Brain microvascular endothelial cell (primary cell): ENCODE measurements at regions not wholly inside any gene's neighbourhood (a gene's known extent, or its start where the extent isn't known, plus 50 kb on each side); places are given as distances from the start of the nearest gene placed in this dataset.

Experiments
- DNase-seq: peaks from one replicate; pipeline ENCODE4 v3.0.0-alpha.2; 2020
- H3K27ac ChIP-seq: fragments of 250-450 bp; sonication (Bioruptor Pico); 2 replicates; pipeline ENCODE4 v1.5.1; 2020; ENCODE audit warnings: mild to moderate bottlenecking, moderate library complexity
- H3K27me3 ChIP-seq: fragments of 250-450 bp; sonication (Bioruptor Pico); replicated peaks from 2 replicates; pipeline ENCODE4 v1.5.1; 2020; ENCODE audit warnings: mild to moderate bottlenecking
- H3K36me3 ChIP-seq: fragments of 250-450 bp; sonication (Bioruptor Pico); replicated peaks from 2 replicates; pipeline ENCODE4 v1.5.1; 2020; ENCODE audit warnings: mild to moderate bottlenecking
- H3K4me3 ChIP-seq: 2 replicates; pipeline ENCODE4 v1.5.1; 2011; ENCODE audit warnings: low read depth, mild to moderate bottlenecking, control low read depth, low read length, moderate library complexity
- in situ Hi-C: cut with HindIII; loops from 2 replicates; pipeline ENCODE4 v1.10.0; 2017; ENCODE audit warnings: low sequenced_read_pairs, low pct_ligation_motif_present
- TF ChIP-seq, protein P1 (sequence below): IDR thresholded peaks from 2 replicates; pipeline ENCODE4 v1.5.1; 2011; ENCODE audit warnings: low read depth, mild to moderate bottlenecking, moderate library complexity, low read length, control low read depth, inconsistent platforms; ENCODE audit errors: missing control alignments

DNA sequence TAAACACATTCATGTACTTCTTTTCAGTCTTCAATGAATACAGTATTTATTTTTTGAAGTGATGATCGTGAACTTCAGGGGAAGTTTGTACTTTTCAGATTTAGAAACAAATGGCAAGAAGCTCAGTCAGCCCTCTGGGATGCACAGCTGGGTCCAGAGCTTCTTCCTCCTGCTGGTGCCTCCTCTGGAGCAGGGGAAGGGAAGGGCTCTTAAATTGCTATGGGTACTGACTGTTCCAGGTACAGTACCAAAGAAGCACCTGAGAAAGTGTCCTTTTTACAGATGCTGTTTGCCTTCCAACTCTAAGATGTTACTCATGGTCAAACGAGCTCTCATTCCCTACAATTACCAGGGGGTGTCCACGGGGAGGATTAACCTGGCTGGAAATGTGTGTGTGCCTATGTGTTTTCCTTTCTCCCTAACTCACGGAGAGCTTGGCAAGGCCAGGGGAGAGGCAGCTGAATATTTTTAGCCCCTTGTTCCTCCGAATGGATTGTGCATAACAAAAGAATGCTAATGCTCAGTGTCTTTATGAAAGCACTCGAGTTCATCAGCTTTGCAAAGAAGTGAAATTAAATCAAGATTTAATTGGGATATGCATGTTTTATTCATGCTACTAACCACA is 313.7 kb upstream of the CADM1 start:
- Histone ChIP-seq H3K27me3 (no peaks in the 10 kb centered on the region), H3K4me3 (no peak overlapping the region), H3K36me3 (no peaks in the 10 kb centered on the region), H3K27ac (no peak overlapping the region)
- in situ Hi-C loops = no loop called here
- TF ChIP-seq, protein P1, sequence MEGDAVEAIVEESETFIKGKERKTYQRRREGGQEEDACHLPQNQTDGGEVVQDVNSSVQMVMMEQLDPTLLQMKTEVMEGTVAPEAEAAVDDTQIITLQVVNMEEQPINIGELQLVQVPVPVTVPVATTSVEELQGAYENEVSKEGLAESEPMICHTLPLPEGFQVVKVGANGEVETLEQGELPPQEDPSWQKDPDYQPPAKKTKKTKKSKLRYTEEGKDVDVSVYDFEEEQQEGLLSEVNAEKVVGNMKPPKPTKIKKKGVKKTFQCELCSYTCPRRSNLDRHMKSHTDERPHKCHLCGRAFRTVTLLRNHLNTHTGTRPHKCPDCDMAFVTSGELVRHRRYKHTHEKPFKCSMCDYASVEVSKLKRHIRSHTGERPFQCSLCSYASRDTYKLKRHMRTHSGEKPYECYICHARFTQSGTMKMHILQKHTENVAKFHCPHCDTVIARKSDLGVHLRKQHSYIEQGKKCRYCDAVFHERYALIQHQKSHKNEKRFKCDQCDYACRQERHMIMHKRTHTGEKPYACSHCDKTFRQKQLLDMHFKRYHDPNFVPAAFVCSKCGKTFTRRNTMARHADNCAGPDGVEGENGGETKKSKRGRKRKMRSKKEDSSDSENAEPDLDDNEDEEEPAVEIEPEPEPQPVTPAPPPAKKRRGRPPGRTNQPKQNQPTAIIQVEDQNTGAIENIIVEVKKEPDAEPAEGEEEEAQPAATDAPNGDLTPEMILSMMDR = no peak
- DNase-seq = no peak

DNA sequence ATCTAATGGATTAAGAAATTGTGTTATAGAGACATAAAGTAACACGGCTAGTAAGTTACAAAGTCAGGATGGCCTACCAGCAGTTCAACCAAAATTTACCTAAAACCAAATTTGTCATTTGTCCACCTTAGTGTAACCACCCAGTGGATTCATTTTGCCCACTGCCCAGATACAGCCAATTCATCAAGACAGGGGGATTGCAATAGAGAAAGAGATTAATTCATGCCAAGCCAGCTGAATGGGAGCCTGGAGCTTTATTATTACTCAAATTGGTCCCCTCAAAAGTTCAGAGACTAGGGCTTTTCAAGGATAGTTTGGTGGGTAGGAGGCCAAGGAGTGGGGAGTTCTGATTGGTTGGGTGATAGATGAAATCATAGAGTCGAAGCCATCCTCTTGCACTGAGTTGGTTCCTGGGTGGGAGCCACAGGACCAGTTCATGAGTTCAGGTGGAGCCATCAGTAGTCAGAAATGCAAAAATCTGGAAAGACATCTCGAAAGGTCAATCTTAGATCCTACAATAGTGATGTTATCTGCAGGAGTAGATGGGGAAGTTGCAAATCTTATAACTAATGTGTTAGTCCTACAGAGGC is 304.2 kb upstream of the CADM1 start:
- TF ChIP-seq, protein P1 = no peak
- no peaks in the 10 kb centered on the region for H3K36me3 ChIP-seq
- no peak for DNase-seq
- no peak overlapping the region for H3K27ac ChIP-seq
- in situ Hi-C loops = no loop called here
- no peaks in the 10 kb centered on the region for H3K27me3 ChIP-seq
- H3K4me3 ChIP-seq = no peak overlapping the region

DNA sequence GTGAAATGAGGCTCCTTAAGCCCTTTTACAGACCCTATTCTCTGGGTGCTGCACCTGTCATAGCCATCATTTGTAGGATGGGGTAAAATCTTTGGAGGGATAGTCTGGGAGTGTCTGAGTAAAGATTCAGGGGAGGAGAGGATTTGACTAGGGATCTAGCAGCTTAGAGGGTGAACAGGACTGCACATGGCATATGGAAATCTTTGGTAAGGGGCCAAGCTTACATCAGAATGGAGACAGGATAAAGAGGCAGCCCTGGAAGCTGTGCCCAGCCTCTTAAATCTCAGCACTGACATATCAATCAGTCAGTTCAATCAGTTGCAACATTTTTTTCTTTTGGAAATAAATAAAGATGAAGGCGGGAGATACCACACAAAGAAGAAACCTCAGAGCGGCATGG is 301.8 kb upstream of the CADM1 start:
- no peak for DNase-seq
- TF ChIP-seq, protein P1 = no peak
- no peak overlapping the region for H3K27ac ChIP-seq
- in situ Hi-C loops = no loop called here
- no peaks in the 10 kb centered on the region for H3K27me3 ChIP-seq
- no peaks in the 10 kb centered on the region for H3K36me3 ChIP-seq
- H3K4me3 ChIP-seq = no peak overlapping the region

DNA sequence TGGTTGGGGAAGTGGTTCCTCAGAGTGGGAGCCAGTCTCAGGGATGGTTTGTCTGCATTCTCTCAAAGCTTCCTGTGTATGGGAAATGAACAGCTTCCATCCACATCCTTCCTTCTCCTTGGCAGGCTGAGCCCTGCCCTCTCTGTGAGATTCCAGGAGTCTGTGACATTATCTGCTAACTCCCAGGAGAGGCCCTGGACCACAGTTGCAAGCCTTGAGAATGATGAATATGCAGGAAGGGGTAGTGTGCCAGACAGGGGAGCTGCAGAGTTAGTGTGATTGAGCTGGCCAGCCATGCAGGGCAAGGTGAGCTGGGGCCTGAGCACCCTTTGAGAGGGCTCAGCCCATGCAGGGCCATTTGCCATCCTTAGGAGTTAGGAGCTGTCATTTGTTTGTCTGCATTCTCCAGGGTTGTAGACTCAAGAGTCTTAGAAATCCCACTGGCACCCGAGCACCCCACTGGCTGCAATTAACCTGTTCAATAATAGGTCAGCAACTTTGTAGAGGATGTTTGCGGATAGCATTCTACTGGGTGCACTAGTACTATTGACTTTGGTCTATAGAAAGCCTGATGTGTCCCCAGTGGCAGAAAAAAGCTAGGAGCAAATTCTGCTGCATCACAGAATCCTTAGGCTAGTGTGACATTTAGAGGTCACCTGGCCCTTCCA is 299.0 kb upstream of the CADM1 start:
- TF ChIP-seq, protein P1 = no peak
- H3K27me3 ChIP-seq = no peaks in the 10 kb centered on the region
- H3K4me3 ChIP-seq = no peak overlapping the region
- DNase-seq = no peak
- H3K36me3 ChIP-seq = no peaks in the 10 kb centered on the region
- in situ Hi-C loops = no loop called here
- H3K27ac ChIP-seq = no peak overlapping the region

DNA sequence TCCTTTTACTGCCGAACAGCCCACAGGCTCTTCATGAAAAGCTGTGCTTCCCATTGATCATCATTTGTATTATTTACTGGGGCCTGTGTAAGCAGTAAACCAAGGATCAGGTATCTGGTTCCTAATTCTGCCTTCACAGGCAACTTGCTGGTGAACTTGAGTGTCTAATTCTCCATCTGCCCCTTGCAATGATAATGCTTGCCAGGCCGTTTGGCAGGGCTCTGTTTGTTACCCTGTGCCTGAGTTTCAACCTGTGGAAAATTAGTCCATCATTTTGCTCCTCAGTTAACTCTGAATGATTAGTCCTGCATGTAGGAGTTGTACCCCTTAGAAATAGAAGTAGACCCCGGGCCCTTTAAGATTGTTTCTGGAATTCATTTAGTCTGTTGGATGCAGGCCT is 298.4 kb upstream of the CADM1 start:
- no peak overlapping the region for H3K4me3 ChIP-seq
- no peak for DNase-seq
- in situ Hi-C loops = no loop called here
- no peaks in the 10 kb centered on the region for H3K27me3 ChIP-seq
- TF ChIP-seq, protein P1 = no peak
- H3K27ac ChIP-seq = no peak overlapping the region
- no peaks in the 10 kb centered on the region for H3K36me3 ChIP-seq
